Activated CD8-positive, alpha-beta memory T cell treated with anti-CD3 and anti-CD28 coated beads for 36 hours (primary cell): ENCODE measurements at regions not wholly inside any gene's neighbourhood (a gene's known extent, or its start where the extent isn't known, plus 50 kb on each side); places are given as distances from the start of the nearest gene placed in this dataset.
"Not testable (repeated sequence)": the region's sequence is repeated elsewhere in the genome, so short reads cannot be mapped to it uniquely, and the experiment has no call there.

Source experiments
- CTCF ChIA-PET: fragments of 350-600 bp; sonication (Branson Sonifier 250); formaldehyde crosslinking; loops from one replicate; lab custom pipeline; 2021; ENCODE audit warnings: antibody characterized with exemption; lab: Charles Lee
- POLR2A ChIA-PET: fragments of 350-600 bp; sonication (Branson Sonifier 250); formaldehyde crosslinking; loops from one replicate; lab custom pipeline; 2021; ENCODE audit warnings: antibody characterized with exemption; lab: Charles Lee

- ChIA-PET CTCF (interaction anchor here (0.7 kb wide), 1 partner anchor 1027 kb away, joined by 3 read pairs; no protein-coding TSS in a partner anchor), POLR2A (no interaction called here)
These were observed 522.5 kb upstream of the ATXN7L3B start for GRCh38 chr12:74015118-74015517.

GRCh38 chr12:74016324-74016723 is 521.3 kb upstream of the ATXN7L3B start:
- CTCF ChIA-PET, POLR2A ChIA-PET: not testable (repeated sequence)

- POLR2A ChIA-PET = no interaction called here
- CTCF ChIA-PET = no interaction called here
These were observed 518.8 kb upstream of the ATXN7L3B start for GRCh38 chr12:74018849-74019248.

- CTCF ChIA-PET = no interaction called here
- POLR2A ChIA-PET = no interaction called here
These were observed 515.7 kb upstream of the ATXN7L3B start for GRCh38 chr12:74021937-74022336.

- ChIA-PET CTCF (no interaction called here), POLR2A (no interaction called here)
These were observed 506.6 kb upstream of the ATXN7L3B start for GRCh38 chr12:74031045-74031444.

GRCh38 chr12:74033531-74033930 is 504.1 kb upstream of the ATXN7L3B start:
- POLR2A ChIA-PET = no interaction called here
- CTCF ChIA-PET = no interaction called here

- POLR2A ChIA-PET = not testable (repeated sequence)
These were observed 498.5 kb upstream of the ATXN7L3B start for GRCh38 chr12:74039138-74039537.

GRCh38 chr12:74043343-74043742 is 494.3 kb upstream of the ATXN7L3B start:
- ChIA-PET POLR2A (no interaction called here), CTCF (no interaction called here)

More at GRCh38 chr12:74039138-74039537, 498.5 kb upstream of the ATXN7L3B start:
- CTCF ChIA-PET = not testable (repeated sequence)

GRCh38 chr12:74049348-74049747 is 488.3 kb upstream of the ATXN7L3B start:
- ChIA-PET POLR2A (no interaction called here), CTCF (no interaction called here)

GRCh38 chr12:74051848-74052247 is 485.8 kb upstream of the ATXN7L3B start:
- ChIA-PET POLR2A (no interaction called here), CTCF (no interaction called here)

GRCh38 chr12:74066476-74066875 is 471.2 kb upstream of the ATXN7L3B start:
- ChIA-PET POLR2A (no interaction called here), CTCF (no interaction called here)

- ChIA-PET POLR2A (no interaction called here), CTCF (no interaction called here)
These were observed 466.5 kb upstream of the ATXN7L3B start for GRCh38 chr12:74071182-74071581.

- POLR2A ChIA-PET = no interaction called here
- CTCF ChIA-PET = no interaction called here
These were observed 460.7 kb upstream of the ATXN7L3B start for GRCh38 chr12:74076918-74077317.

- ChIA-PET CTCF (no interaction called here), POLR2A (no interaction called here)
These were observed 432.2 kb upstream of the ATXN7L3B start for GRCh38 chr12:74105434-74105833.

GRCh38 chr12:74108729-74109128 is 428.9 kb upstream of the ATXN7L3B start:
- ChIA-PET POLR2A (no interaction called here), CTCF (no interaction called here)

- CTCF ChIA-PET = no interaction called here
- POLR2A ChIA-PET = interaction anchor here (0.6 to 0.7 kb wide), 2 partner anchors 19 to 857 kb away, joined by 4 read pairs; no protein-coding TSS in a partner anchor
These were observed 425.8 kb upstream of the ATXN7L3B start for GRCh38 chr12:74111688-74112360.

GRCh38 chr12:74119811-74120362 is 417.7 kb upstream of the ATXN7L3B start:
- CTCF ChIA-PET = interaction anchor here (0.6 kb wide), 1 partner anchor 416 kb away, joined by 3 read pairs; no protein-coding TSS in a partner anchor
- POLR2A ChIA-PET = no interaction called here

- POLR2A ChIA-PET = no interaction called here
- CTCF ChIA-PET = no interaction called here
These were observed 417.0 kb upstream of the ATXN7L3B start for GRCh38 chr12:74120644-74121043.

GRCh38 chr12:74129702-74130101 is 407.9 kb upstream of the ATXN7L3B start:
- POLR2A ChIA-PET = no interaction called here
- CTCF ChIA-PET = no interaction called here

GRCh38 chr12:74144396-74144795 is 393.2 kb upstream of the ATXN7L3B start:
- ChIA-PET CTCF (no interaction called here), POLR2A (no interaction called here)

GRCh38 chr12:74145328-74145727 is 392.3 kb upstream of the ATXN7L3B start:
- POLR2A ChIA-PET = no interaction called here
- CTCF ChIA-PET = no interaction called here
